GM18858 (cell line): ENCODE measurements at regions not wholly inside any gene's neighbourhood (a gene's known extent, or its start where the extent isn't known, plus 50 kb on each side); places are given as distances from the start of the nearest gene placed in this dataset.

Source experiments
- ATAC-seq: cut with Tn5 transposase; IDR thresholded peaks from one replicate; pipeline ENCODE4 v1.9.1; 2021; ENCODE audit not compliant: unreplicated experiment

- ATAC-seq = no peak
Measured at GRCh38 chr14:65794674-65795279, 382.2 kb downstream of the FUT8 start.

GRCh38 chr14:65798216-65798615, 385.7 kb downstream of the FUT8 start:
- no peak for ATAC-seq

GRCh38 chr14:65800694-65801093, 388.2 kb downstream of the FUT8 start:
- no peak for ATAC-seq

DNA sequence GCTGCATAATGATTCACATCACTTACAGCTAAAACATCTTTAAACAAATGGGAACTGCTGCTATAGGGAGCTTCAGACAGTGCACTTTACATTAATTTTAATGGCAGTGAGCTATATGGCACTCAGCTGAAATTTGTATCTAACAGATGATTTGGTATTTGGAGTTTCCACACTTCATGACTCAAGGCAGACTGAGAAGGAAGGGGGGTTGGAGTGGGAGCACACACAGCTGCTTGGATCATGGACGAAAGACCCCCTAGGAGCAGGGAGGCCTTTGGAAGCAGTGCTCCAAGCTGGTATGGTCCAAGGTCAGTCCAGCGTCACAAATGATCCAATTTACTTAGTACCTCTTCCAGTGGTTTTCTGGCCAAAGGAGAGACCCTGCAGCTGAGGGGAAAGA, 389.7 kb downstream of the FUT8 start:
- no peak for ATAC-seq

- ATAC-seq = no peak
Measured at GRCh38 chr14:65803885-65804284, 391.4 kb downstream of the FUT8 start.

DNA sequence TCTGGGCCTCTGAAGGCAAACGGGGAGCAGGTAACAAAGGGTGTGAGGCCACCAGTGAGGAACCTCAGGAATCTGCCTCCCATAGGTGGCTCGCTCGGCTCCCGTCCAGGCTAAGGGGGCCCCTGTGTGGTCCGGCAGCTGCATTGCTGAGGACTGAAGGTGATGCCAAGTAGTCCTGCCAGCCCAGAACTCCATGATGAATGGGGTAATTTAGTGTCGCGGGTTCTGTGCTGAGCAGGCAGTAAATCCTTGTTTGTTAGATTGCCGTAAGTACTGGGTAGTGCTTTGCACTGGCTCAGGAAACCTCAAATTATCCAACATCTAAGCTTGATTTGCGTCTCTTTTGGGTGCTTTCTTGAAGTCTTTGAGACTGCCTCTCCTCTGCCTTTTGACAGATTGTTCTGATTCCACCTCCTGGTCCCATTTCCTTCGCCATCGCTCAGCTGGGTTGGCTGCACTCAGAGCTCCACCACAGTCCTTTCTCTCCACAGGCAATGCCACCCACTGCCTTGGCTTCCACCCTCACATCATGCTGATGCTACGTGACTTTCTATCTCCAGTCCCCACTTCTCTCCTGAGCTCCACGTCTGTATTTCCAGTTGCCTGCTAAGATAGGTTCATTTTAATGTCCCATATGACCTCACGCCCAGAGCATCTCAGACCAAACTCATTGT, 392.0 kb downstream of the FUT8 start:
- ATAC-seq = no peak

DNA sequence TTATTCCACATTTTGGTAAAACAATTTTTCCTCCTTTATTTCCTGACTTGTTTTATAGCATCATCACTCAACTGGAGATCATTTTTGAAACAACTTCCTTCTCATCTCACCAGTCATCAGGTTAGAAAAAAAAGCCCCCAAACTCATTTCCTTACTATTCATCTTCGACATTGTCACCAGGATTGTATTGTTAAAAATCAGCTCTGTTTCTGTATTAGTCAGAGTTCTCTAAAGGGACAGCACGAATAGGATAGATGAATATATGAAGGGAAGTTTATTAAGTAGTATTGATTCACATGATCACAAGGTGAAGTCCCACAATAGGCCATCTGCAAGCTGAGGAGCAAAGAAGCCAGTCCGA, 392.6 kb downstream of the FUT8 start:
- peak; percentile 55 for ATAC-seq

- ATAC-seq = no peak
Measured at GRCh38 chr14:65808390-65808789, 395.9 kb downstream of the FUT8 start.

- ATAC-seq = no peak
Measured at GRCh38 chr14:65810322-65810721, 397.8 kb downstream of the FUT8 start.

DNA sequence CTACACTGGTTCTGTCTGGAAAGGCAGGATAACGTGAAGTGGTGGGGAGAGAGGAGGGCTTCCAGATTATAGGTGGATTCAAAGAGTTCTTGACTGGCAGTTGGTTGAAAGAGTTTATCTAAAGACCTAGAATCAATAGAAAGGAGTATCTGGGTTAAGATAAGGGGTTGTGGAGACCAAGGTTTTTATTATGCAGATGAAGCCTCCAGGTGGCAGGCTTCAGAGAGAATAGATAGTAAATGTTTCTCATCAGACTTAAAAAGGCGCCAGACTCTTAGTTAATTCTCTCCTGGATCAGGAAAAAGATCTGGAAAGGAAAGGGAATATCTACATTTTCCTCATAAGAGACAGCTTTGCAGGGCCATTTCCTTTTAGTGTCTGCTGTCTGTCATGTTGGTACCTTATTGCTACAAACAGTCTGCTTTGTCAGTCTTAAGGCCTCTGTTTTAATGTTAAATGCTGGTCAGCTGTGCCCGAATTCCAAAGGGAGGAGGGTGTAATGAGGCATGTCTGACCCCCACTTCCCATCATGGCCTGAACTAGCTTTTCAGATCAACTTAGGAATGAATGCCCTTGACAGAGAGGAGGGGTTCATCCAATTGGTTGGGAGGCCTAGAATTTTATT, 401.3 kb downstream of the FUT8 start:
- no peak for ATAC-seq

DNA sequence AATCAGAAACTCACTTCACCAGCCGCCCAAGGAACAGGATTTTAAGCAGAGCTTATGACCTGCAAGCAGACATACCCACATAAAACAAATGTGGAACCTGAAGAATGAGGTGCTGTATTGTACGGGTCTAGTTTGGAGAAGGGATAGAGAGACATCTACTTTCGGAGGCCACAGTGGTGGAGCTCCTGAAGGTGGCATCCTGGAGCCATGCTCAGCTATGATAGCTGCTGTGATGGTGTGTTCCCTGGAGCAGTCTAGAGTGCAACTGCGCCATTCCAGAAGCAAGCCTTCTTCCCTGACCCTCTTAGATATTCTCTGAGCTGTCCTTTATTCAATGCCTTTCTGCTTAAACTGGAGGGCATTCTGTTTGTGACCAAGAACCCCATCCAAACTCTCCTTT, 402.6 kb downstream of the FUT8 start:
- no peak for ATAC-seq

DNA sequence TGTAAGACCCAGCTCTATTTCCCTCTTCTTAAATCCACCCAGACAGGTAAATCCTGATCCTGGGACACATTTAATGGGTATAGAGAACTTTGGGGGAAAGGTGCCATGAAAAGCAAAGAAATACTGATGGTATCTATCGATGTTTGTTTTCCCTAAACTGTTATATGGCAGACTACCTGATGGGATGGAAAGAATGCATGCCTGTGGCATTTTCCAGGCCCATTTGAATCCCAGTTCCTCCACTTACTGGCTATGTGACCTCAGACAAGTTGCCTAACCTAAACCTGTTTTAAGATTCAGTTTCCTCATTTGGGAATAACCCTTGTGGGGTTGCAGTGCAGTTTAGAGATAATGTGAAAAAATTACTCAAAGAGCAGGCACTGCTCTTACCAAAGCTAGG, 404.5 kb downstream of the FUT8 start:
- no peak for ATAC-seq

GRCh38 chr14:65819569-65819968, 407.0 kb downstream of the FUT8 start:
- ATAC-seq = no peak

GRCh38 chr14:65821224-65821753, 408.8 kb downstream of the FUT8 start:
- ATAC-seq = no peak

- no peak for ATAC-seq
Measured at GRCh38 chr14:65824285-65824977, 411.9 kb downstream of the FUT8 start.

GRCh38 chr14:65824978-65825299, 412.4 kb downstream of the FUT8 start:
- ATAC-seq = no peak

DNA sequence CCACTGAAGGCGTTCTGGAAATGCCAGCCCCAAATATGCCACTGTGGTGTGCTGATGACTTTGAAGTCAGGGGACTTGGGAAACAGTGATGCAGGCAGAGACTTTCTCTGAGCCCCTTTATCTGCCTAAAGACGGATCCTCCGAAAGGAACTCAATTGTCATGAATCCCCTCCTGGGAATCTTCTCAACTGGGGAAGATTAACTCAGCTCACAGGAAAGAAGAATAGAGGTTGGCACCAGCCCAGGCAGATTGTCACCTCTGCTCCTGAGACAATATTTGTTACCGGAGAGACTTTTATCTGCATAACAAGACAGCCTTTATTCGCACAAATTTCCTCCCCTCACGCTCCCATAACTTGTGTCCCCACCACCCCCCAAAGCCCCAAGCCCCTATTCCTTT, 414.4 kb downstream of the FUT8 start:
- no peak for ATAC-seq

DNA sequence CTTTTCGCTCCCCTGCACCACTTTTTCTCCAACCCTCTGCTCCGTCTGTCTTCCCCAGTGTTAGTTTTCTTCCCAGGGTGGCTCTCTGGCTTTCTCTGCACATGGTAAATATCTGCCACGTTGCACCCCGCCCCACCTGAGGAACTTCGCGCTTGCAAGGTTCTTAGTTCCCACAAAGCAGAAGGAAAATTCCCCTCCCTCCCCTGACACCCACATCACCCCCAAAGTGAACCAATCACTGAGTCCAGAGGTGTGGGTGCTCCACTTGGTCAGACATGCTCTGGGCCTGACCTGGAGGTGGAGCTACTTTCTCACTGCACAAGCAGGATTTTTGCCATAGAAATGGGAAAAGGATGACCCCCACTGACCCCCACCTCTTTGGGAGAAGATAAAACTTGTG, 415.0 kb downstream of the FUT8 start:
- no peak for ATAC-seq

DNA sequence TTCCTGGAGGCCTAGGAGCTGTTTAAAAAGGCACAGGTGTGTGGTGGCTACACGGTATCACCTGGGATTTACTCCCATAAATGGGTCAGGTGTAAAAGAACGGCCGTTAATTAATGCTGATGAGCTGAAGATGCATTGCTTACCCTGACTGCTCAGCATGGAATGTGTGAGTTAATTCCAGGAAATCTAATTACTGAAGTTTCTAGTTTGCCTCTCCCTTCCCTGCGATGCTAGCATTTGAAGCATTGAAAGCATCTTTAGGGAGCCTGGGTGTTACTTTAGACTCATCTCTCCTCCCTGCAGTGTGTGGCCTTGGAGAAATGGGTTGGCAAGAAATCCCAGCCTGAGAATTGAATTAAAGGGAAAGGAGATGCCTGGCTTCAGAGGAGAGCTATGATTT, 415.9 kb downstream of the FUT8 start:
- ATAC-seq = no peak

DNA sequence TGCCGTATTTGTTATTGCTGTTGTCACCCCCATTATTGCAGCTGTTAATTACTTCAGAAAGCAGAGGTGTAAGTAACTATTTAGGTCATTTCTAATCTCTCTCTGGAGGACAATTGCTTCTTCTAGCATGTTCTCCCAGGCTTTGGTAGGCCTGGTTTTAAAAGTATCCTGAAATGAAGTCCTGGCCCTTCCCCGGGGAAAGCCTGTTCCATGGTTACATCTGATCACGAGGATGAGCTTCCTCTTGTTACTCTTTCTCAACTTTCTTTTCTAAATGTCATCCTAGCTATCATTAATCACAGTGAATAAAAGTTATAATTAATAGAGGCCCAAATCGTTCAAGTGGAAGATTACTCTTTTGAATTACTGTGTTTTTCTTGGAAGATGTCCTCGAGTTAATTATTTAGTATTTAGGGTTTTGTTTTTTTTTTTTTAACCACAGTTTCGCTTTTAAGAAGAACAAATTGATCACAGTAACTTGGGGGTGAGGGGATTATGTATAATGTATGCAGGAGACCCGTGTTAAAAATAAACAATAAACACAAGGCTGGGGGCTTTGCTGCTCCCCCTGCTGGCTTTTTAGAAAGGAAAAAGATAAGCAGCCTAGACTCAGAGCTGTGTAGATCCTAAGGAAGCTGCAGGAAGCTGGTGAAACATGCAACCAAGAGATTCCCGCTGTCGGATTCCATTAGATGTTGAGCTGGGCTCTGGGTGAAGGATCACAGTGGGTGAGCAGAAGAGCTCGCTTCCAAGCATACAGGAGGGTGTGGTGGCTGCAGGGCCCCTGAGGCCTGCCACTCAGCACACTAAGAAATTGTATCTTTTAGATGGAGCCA, 420.1 kb downstream of the FUT8 start:
- ATAC-seq = no peak

- ATAC-seq = no peak
Measured at GRCh38 chr14:65833267-65833880, 420.8 kb downstream of the FUT8 start.
